IPS DF 4.7 (cell line): ENCODE measurements at regions not wholly inside any gene's neighbourhood (a gene's known extent, or its start where the extent isn't known, plus 50 kb on each side); places are given as distances from the start of the nearest gene placed in this dataset.
A peak's percentile ranks its signal among the peaks of the same experiment; 100 is the strongest.

Experiments used
- DNase-seq: peaks from one replicate; pipeline ENCODE4 v3.0.0-alpha.2; 2013; ENCODE audit warnings: low spot score; ENCODE audit errors: extremely low read depth

DNA sequence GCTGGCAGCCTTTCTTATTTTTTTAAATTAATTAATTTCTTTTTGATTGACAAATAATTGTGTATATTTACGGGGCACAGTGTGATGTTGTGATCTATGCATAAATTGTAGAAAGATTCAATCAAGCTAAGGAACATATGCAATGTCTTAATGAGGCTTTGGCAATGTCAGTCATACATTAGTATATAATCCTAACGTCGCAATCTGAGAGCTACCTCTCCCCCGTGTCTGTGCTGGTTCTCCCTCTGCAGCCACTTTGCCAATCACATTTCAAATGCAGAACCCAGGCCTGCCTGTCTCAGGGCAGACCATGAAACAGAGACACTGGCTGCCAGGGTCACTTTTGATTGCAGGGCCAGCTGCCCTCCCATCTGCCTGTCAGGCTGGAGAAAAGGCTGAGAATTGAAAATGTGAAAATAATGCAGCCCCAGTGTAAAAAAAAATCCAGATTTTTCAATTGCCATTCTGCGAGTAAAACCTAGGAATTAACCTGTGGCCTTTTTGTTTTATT is 56.3 kb downstream of the SLC24A2 start:
- no peak for DNase-seq

DNA sequence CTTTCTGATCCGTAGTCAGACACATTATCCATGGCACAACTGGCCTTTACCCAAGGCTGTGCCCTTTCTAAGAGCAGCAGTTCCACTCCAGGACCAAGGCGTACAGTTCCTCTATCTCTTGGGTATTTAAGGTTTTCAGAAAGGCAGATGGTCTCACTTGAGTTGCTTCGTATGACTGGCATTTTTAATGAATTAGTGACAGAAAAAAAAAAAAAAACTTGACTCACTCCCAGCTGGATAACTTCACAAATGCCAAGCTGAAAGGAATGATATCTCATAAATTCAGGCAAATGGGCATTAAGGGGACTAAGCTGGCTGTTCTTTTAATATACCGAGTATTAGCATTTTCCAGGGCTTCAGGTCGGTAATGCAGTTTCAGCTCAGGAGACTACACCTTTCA is 60.7 kb downstream of the SLC24A2 start:
- DNase-seq, result no peak

DNA sequence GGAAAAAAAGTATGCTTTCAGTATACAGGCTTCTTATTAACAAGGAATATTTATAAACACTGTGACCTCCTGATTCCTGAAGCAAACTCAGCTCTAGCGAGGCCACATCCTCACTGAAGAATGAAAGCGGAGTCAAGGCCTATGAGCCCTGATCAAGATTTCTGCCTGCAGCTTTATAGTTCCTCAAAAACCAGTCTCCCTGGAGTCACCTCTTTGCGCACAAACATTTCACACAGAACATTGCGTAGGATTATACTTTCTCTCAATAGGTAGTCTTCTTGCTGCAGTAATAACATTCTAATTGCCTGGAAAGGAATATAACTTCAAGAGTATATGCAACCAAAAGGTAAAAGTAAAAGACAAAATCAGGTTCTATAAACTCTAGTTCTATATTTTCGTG is 62.9 kb downstream of the SLC24A2 start:
- DNase-seq, result no peak

DNA sequence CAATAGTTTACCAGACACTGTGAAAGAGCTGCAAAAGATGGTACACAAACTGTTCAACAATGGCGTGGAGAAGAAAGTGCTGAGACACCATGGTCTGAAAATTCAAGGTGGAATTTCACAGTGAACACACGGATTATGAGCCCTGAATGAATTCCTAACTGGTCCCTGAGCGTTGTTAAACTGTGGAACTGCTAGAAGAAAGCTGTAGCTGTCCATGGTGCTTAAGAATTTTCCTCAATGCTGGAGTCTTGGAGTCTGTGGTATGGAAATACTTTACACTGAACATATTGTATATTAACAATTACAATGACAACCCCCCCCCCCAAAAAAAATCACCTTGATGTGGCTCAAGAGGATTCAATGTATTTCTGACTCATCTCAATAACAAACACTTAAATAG is 68.5 kb downstream of the SLC24A2 start:
- DNase-seq, result peak; percentile 44

- DNase-seq, result no peak
Measured at GRCh38 chr9:19703702-19704101, 85.1 kb downstream of the SLC24A2 start.

GRCh38 chr9:19701991-19702390 is 86.8 kb downstream of the SLC24A2 start:
- DNase-seq, result no peak

DNA sequence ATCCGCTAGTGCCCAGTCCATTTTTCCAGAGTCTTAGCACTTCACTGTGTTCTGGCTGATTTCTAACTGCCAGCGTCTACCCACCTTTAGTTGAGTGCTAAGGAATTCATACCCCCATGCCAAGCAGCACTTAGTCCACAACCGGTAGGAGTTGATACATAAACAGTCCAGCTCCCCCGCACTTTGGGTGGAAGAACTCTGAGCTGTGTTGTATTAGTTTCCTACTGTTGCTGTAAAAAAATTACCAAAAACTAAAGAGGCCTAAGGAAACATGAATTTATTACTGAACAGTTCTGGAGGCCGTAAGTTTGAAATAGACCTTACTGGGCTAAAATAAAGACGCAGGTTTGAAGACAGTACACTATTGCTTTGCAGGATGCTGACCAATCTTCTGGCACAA is 87.6 kb downstream of the SLC24A2 start:
- no peak for DNase-seq

GRCh38 chr9:19700699-19701098 is 88.1 kb downstream of the SLC24A2 start:
- DNase-seq, result no peak

DNA sequence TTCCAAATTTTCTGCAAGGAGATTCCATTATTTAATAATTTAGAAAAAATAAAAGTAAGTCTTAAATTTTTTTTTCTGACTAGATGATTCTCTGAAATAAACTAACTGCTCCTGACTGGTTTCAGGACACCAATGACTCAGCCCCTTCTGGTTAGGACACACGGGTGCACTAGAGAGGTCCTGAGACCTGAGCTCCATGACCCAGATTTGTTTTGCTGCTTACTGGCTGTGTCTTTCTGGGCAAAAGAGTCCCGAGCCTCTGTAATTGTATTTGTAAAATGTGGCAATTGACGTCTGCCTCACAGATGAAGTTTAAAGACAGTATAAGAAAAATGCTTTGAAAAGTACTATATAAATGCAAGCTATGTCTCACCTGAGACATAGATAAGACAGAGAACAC is 89.1 kb downstream of the SLC24A2 start:
- no peak for DNase-seq

- DNase-seq, result peak; percentile 16
Measured at GRCh38 chr9:19698960-19699359, 89.9 kb downstream of the SLC24A2 start.

GRCh38 chr9:19694601-19695000 is 94.2 kb downstream of the SLC24A2 start:
- DNase-seq, result no peak

- no peak for DNase-seq
Measured at GRCh38 chr9:19690128-19690527, 98.7 kb downstream of the SLC24A2 start.

GRCh38 chr9:19689328-19690101 is 99.3 kb downstream of the SLC24A2 start:
- DNase-seq, result no peak

DNA sequence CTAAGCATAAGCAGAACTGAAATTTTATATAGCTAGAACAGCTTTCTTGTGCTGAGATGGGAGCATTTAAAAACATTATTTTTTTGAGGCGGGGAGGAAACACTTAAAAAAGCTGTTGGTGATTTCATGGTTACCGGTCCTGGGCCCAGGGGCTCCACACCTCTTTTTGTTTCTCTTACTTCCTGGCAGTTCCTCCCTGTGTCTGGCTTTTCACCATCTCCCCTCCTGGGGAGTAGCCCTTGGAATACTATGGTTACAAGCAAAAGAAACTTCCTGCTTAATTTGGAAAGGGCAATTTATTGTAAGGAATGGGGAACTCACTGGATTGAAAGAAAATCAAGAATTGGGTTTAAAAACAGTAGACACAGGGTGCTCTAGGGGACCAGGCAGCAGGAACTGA is 105.1 kb downstream of the SLC24A2 start:
- no peak for DNase-seq

DNA sequence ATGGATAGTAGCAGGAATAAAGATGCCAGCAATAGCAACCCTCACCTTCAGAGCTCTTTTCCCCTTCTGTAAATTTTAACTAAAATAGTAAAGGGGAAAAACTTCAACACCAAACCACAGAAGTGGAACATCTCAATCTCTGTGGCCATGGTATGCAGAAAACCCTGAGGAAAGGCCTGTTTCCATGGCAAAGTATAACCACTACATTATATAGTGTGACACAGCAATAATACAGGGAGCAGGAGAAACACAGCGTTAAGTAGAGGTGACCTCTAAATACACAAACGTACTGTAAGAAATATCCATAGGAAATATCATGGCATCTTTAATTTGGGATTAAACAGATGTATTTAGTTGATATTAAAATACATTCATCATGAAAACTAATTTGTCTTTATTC is 106.4 kb downstream of the SLC24A2 start:
- no peak for DNase-seq

DNA sequence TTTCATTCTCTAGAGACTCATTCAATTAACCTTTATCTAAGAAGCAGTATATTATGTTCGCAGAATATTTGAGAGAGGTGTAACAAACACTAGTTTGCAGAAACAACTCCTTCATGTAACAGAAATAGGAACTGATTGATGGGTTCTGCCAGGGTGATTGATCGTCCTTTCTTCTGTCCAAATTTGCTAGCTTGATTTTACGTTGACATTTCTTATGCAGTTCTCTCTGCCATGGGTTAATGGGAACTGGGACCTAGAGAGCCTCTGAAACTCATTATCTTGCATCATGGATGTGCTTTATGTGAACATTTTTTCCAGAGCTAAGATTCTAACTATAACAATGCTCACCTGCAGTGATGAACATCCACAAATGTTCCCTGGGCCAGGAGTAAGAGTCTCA is 107.0 kb downstream of the SLC24A2 start:
- no peak for DNase-seq

DNA sequence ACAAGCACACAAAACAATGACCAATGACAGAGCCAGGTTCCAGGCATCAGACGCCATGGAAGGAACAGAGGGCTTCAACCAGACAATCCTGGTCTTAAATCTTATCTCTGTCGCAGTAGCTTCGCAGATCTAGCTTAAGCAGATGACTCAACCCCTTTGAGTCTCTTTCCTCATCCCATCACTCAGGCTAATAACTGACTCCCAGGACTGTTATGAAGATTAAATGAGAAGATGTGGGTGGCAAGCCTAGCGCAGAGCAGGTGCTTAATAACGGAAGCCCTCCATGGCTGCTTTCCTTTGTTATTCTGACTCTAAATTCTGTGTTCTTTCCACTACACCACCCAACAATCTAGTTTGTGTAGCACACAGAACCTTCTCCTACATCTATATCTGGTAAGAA is 110.9 kb downstream of the SLC24A2 start:
- no peak for DNase-seq

- DNase-seq, result no peak
Measured at GRCh38 chr9:19675492-19675891, 113.3 kb downstream of the SLC24A2 start.

GRCh38 chr9:19666575-19666974 is 122.3 kb downstream of the SLC24A2 start:
- DNase-seq, result no peak

- no peak for DNase-seq
Measured at GRCh38 chr9:19665146-19665863, 123.5 kb downstream of the SLC24A2 start.

GRCh38 chr9:19663570-19663969 is 125.3 kb downstream of the SLC24A2 start:
- DNase-seq, result no peak

- DNase-seq, result no peak
Measured at GRCh38 chr9:19662213-19662612, 126.6 kb downstream of the SLC24A2 start.

GRCh38 chr9:19660019-19660418 is 128.8 kb downstream of the SLC24A2 start:
- no peak for DNase-seq
